Stimulated activated CD4-positive, alpha-beta T cell treated with anti-CD3 and anti-CD28 coated beads, Interleukin-15, amount 100 ng/mL, for 48 hours (primary cell): ENCODE measurements at regions not wholly inside any gene's neighbourhood (a gene's known extent, or its start where the extent isn't known, plus 50 kb on each side); places are given as distances from the start of the nearest gene placed in this dataset.
A peak's percentile ranks its signal among the peaks of the same experiment; 100 is the strongest.

ENCODE experiments used
- DNase-seq, 2 donors: peaks; one replicate each; pipeline ENCODE4 v3.0.0-alpha.2; 2020; ENCODE audit warnings: low read depth in 2 of 2

GRCh38 chr4:138925495-138925894 lies 90.1 kb upstream of the NOCT start:
- DNase-seq = no peak

GRCh38 chr4:138919094-138919936 lies 96.3 kb upstream of the NOCT start:
- DNase-seq = peak; percentile 1 to 20

DNA sequence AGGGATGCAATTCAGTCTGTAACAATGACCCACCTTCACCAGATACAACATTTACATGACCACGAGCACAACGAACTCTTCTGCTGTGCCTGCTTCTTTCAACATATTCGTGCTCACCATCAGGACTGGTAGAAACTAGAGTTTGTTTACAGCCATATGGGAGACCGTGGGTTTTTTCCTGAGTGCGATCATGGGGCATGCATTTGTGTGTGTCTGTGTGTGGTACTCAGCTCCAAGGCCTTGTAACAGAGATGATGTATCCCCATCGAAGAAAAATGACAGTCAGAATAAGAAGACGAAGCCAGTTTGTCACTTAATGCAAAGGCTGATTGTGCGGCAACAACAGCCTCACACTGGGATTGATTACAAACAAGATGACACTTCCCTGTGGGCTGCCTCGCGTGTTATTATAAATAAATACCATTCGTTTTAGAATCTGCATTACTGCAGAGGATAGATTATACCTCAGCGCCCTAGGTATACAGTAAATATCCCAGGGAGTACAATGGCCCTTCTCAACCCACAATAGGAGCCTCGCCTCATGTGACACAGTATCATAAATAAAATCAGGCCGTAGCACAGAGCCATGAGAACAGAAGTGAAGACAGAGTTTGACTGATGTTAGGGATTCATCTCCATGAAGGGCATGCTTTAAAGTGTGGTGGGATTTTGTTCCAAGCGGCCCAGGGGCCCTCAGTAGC lies 97.3 kb upstream of the NOCT start:
- no peak for DNase-seq

DNA sequence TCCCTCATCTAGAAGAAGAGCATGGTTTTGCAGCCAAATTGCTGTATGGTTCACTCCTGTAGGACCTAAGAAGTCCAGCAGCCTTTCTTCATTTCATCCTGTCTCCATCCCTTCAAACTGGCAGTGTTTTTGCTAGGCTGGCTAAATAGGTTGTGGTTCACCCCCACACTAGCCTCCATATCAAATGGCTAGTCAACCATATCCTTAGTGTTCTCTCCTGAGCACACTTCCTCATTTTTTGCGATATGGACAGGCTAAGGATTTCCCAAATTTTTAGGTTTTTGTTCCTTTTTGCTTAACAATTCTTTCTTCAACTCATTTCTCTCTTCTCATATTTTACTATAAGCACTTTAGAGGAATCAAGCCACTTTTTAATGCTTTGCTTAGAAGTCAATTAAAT lies 98.8 kb upstream of the NOCT start:
- no peak for DNase-seq

- no peak for DNase-seq
These were observed 99.8 kb upstream of the NOCT start for GRCh38 chr4:138915756-138916155.

- no peak for DNase-seq
These were observed 102.8 kb upstream of the NOCT start for GRCh38 chr4:138912704-138913340.

DNA sequence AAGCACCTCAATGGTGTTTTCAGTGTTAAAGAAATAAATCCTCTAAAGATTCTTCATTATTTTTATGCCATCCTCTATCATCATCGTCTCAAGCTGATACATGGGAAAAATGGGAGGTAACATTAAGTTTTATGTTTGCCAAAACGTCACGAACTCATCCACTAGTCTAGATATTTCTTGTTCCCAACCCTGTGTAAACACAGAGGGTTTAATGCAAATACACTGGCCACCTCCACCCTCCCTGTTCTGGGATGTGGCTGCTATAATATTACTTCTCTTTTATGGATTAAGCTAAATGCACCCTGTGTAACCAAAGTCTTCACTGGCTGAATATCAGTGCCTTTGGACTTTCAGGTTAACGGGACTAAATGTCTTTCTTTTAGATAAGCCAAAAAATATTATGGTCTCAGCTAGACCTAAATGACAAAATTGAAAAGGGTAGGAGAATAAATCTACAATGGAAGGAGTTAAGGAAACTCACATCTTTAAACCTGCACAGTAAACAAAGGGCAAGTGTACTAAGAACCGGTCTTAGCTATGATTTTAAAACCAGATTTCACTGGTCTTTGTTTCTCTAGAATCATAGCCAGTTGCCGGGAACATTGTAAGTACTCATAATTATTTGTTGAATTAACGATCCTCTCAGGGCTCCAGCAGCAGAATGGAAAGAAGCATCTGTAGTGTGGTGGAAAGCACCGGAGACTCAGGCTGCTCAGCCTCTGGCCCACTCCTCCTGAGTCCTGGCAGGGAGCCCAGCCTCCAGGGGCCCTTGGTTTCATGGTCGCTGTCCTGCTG lies 103.5 kb upstream of the NOCT start:
- no peak for DNase-seq

DNA sequence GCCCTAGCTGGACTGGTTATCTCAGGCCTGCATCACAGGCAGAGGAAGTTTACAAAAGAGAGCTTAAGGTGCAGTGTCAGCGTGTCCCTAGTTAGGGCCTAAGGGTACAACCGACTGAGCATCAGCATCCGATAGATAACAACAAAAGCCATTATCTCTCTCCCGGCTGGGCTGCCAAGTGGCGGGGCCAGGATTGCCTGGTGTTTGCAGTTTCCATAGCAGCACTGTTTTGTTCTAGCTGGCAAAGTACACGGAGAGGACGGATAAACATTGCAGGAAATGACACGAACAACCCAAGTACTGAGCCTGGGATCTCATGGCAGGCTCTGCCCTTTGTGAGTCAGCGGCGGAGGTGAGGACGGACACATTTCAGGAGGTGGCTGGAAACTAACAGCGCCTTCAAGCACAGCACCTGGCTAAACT lies 104.7 kb upstream of the NOCT start:
- no peak for DNase-seq

GRCh38 chr4:138910195-138910913 lies 105.2 kb upstream of the NOCT start:
- DNase-seq = no peak

DNA sequence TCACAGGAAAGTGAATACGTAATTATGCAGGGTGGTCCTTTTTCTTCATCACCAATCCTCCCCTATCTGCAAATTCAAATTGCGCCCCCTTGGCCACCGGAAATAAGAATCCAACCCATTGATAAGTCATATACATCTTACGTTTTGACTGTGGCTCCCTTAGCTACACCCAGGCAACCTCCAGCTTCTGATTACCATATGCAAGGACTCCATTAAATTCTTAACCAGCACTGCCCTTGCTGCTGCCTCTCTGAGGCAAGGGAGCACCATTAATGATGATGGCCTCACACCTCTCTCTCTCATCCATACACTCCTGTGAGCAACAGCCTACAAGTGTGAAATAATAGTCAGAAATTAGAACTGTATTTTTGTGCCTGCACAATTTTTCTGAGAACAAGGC lies 106.0 kb upstream of the NOCT start:
- no peak for DNase-seq

DNA sequence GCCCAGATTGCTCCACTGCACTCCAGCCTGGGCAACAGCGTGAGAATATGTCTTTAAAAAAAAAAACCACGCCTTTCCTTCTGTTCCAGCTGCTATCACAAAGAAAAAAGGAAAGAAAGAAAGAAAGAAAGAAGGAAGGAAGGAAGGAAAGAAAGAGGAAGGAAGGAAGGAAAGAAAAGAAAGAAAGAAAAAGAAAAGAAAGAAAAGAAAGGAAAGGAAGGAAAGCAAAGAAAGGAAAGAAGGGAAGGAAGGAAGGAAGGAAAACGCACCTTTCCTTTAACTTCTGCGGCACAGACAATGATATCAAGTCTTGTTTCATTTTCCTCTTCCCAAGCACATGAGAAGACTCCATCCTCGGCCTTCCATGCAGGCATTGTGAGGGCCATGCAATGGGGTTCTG lies 107.4 kb upstream of the NOCT start:
- no peak for DNase-seq

GRCh38 chr4:138907174-138907573 lies 108.4 kb upstream of the NOCT start:
- no peak for DNase-seq

GRCh38 chr4:138904793-138905192 lies 110.8 kb upstream of the NOCT start:
- DNase-seq = no peak

GRCh38 chr4:138903185-138903584 lies 112.4 kb upstream of the NOCT start:
- DNase-seq = no peak

GRCh38 chr4:138902705-138903104 lies 112.9 kb upstream of the NOCT start:
- DNase-seq = no peak

DNA sequence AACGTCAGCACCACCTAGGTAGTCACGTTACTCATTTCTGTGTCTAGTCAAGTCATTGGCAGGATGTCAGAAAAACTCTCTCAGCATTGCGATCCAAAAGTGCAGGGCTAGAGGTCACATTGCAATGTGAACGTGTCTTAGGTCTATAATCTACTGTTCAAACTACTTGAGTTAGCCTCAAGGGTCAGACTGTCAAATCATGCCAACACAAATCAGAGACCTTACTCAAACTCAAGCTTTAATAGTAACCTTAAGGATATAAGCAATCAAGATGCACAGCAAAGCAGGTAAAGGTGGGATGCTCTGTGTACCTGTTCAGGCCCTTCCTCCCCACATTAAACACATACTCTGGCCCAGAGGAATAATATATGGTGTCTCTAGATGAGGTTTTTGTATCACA lies 114.4 kb upstream of the NOCT start:
- no peak for DNase-seq

DNA sequence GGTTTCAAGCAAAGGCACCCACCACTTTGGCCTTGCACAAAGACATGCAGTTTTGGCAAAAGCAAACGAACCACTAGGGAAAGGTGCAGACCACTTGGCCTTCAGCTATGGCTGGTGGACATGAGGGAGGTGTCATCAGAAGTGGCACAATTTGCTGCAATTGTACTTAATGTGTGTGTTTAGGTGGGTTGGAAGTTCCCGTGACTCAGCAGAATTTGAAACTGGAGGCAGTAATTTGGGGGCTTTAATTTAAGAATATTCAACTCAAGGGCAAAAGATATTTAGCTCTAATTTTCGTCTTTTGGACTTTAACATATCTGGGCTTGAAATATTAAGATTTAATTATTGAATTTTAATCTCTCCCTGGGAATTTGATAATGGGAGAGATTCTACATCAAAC lies 115.6 kb upstream of the NOCT start:
- DNase-seq = no peak

- no peak for DNase-seq
These were observed 117.3 kb upstream of the NOCT start for GRCh38 chr4:138898282-138898681.

DNA sequence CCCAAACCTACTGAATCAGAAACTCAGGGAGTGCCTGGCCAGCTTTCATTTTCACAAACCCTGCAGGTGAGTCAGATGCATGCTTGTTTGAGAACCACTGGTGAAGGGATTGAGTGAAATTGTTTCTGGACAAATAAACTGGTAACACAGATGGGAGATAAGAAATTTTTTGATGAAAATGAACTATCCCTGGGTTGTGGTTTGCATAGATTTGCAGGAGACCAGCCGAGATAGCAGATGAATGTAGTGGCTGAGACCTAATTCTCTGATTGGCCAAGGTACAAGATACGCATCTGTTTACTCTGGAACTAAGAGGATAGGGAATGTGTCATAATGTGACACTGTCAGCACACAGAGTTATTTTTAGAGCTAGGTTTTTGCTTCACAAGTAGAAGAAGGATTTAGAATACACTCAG lies 117.8 kb upstream of the NOCT start:
- no peak for DNase-seq

GRCh38 chr4:138894709-138895108 lies 120.9 kb upstream of the NOCT start:
- no peak for DNase-seq

DNA sequence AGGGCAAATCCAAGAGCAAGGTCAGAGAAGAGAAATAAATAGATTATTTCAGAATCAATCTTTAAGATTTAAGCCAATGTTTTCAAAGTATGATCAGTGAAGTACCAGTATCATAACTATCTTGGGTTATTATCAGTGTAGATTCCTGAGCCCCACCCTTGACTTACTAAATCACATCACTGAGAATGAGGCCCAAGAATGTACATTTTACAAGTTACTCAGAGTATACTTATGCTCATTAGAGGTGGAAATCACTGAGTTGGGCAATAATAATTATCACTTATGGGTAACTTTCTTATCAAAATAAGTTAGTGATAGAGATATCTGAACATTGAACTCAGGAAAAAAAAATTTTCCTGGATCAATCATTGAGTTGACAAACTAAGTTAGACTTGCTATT lies 121.6 kb upstream of the NOCT start:
- DNase-seq = no peak
